HEK293 (cell line): ENCODE measurements at regions not wholly inside any gene's neighbourhood (a gene's known extent, or its start where the extent isn't known, plus 50 kb on each side); places are given as distances from the start of the nearest gene placed in this dataset.

Experiments
- CTCF ChIP-seq: fragments of 450-650 bp; formaldehyde crosslinking; IDR thresholded peaks from 2 replicates; pipeline ENCODE4 v1.5.1; 2016; ENCODE audit warnings: missing biosample characterization, missing genetic modification characterization
- MEIS1 ChIP-seq: sonication (generic); formaldehyde crosslinking; IDR thresholded peaks from 2 replicates; pipeline ENCODE4 v1.8.1; 2022; ENCODE audit warnings: missing genetic modification reagents, mild to moderate bottlenecking, borderline replicate concordance
- SCRT2 ChIP-seq: fragments of 450-650 bp; formaldehyde crosslinking; IDR thresholded peaks from 2 replicates; pipeline ENCODE4 v1.5.1; 2016; ENCODE audit warnings: missing biosample characterization, missing genetic modification characterization
- ZNF157 ChIP-seq: fragments of 450-650 bp; formaldehyde crosslinking; IDR thresholded peaks from 2 replicates; pipeline ENCODE4 v1.5.1; 2016; ENCODE audit warnings: missing biosample characterization, missing genetic modification characterization
- ZNF354C ChIP-seq: fragments of 450-650 bp; formaldehyde crosslinking; IDR thresholded peaks from 2 replicates; pipeline ENCODE4 v1.5.1; 2016; ENCODE audit warnings: missing biosample characterization, missing genetic modification characterization, low read depth, borderline replicate concordance
- ZNF549 ChIP-seq: fragments of 450-650 bp; IDR thresholded peaks from 2 replicates; pipeline ENCODE4 v1.5.1; 2018; ENCODE audit warnings: missing biosample characterization, missing genetic modification characterization, mild to moderate bottlenecking, inconsistent platforms, moderate library complexity
- ZNF580 ChIP-seq: fragments of 450-650 bp; formaldehyde crosslinking; IDR thresholded peaks from 2 replicates; pipeline ENCODE4 v1.5.1; 2016; ENCODE audit warnings: missing biosample characterization, missing genetic modification characterization
- ZNF837 ChIP-seq: fragments of 450-650 bp; formaldehyde crosslinking; IDR thresholded peaks from 2 replicates; pipeline ENCODE4 v1.5.1; 2016; ENCODE audit warnings: missing biosample characterization, missing genetic modification characterization

GRCh38 chr13:109906976-109907375, 120.6 kb upstream of the IRS2 start:
- TF ChIP-seq ZNF157 (tag by site-specific recombination) (no peak), CTCF (tag by site-specific recombination) (no peak), MEIS1 (no peak), ZNF580 (no peak), ZNF837 (tag by site-specific recombination) (no peak), ZNF354C (tag by site-specific recombination) (no peak), SCRT2 (tag by site-specific recombination) (no peak), ZNF549 (tag by site-specific recombination) (no peak)
